CD4-positive, alpha-beta T cell (primary cell): ENCODE measurements at regions not wholly inside any gene's neighbourhood (a gene's known extent, or its start where the extent isn't known, plus 50 kb on each side); places are given as distances from the start of the nearest gene placed in this dataset.

Source experiments
- ATAC-seq: fragments of 200-7000 bp; cut with Tn5 transposase; one replicate; pipeline ENCODE4 v1.10.0; 2022; ENCODE audit warnings: mild to moderate bottlenecking; ENCODE audit not compliant: poor library complexity
- CTCF ChIA-PET: fragments of 350-600 bp; sonication (Branson Sonifier 250); formaldehyde crosslinking; loops from one replicate; lab custom pipeline; 2021; ENCODE audit warnings: antibody characterized with exemption, inconsistent platforms; lab: Charles Lee
- POLR2A ChIA-PET: fragments of 350-600 bp; sonication (Branson Sonifier 250); formaldehyde crosslinking; loops from one replicate; lab custom pipeline; 2021; ENCODE audit warnings: antibody characterized with exemption, inconsistent platforms; lab: Charles Lee
- DNase-seq, 14 experiments: peaks; one replicate each; pipeline ENCODE4 v3.0.0-alpha.2; 2013 to 2020; ENCODE audit warnings: mixed read lengths in 2 of 14
- H3K27ac ChIP-seq, 2 donors: one replicate each; pipeline versions ENCODE4 v1.5.1 to v1.7.0; 2013; ENCODE audit warnings: low read length in 2 of 2, low read depth in 1 of 2, mild to moderate bottlenecking in 1 of 2
- H3K27me3 ChIP-seq, 2 experiments: 1 replicate in 1 of 2; 2 replicates in 1 of 2; pipeline versions ENCODE4 v1.6.1 to v1.7.0; 2013; ENCODE audit warnings: low read length in 2 of 2, control low read depth in 1 of 2, mild to moderate bottlenecking in 1 of 2, moderate library complexity in 1 of 2; ENCODE audit not compliant: insufficient read depth in 2 of 2, control insufficient read depth in 1 of 2
- H3K36me3 ChIP-seq: one replicate; pipeline ENCODE4 v1.6.1; 2013; ENCODE audit warnings: low read length, control low read depth; ENCODE audit not compliant: insufficient read depth
- H3K4me1 ChIP-seq: one replicate; pipeline ENCODE4 v1.6.1; 2013; ENCODE audit warnings: low read length, control low read depth; ENCODE audit not compliant: insufficient read depth
- H3K4me3 ChIP-seq: one replicate; pipeline ENCODE4 v1.5.1; 2013; ENCODE audit warnings: mild to moderate bottlenecking, low read length, moderate library complexity
- H3K9me3 ChIP-seq, 2 experiments: 1 replicate in 1 of 2; 2 replicates in 1 of 2; pipeline versions ENCODE4 v1.6.1 to v1.7.0; 2013; ENCODE audit warnings: low read length in 2 of 2, mild to moderate bottlenecking in 2 of 2, control low read depth in 1 of 2, moderate library complexity in 1 of 2; ENCODE audit not compliant: control insufficient read depth in 1 of 2, insufficient read depth in 1 of 2
- H3K27ac Mint-ChIP-seq: one replicate; pipeline ENCODE4 v1.8.0; 2020; ENCODE audit warnings: mixed read lengths
- H3K27me3 Mint-ChIP-seq: one replicate; pipeline ENCODE4 v1.8.0; 2021; ENCODE audit warnings: mixed read lengths
- H3K36me3 Mint-ChIP-seq: one replicate; pipeline ENCODE4 v1.8.0; 2021; ENCODE audit warnings: low read depth, mixed read lengths
- H3K4me1 Mint-ChIP-seq: one replicate; pipeline ENCODE4 v1.8.0; 2021; ENCODE audit warnings: low read depth, mixed read lengths
- H3K4me3 Mint-ChIP-seq: one replicate; pipeline ENCODE4 v1.8.0; 2020; ENCODE audit warnings: mild to moderate bottlenecking, mixed read lengths
- H3K9me3 Mint-ChIP-seq: one replicate; pipeline ENCODE4 v1.8.0; 2020; ENCODE audit warnings: mixed read lengths
- CTCF ChIP-seq: fragments of 200-600 bp; IDR thresholded peaks from one replicate; pipeline ENCODE4 v1.8.0; 2022; ENCODE audit warnings: antibody characterized with exemption, mild to moderate bottlenecking
- intact Hi-C, 2 experiments: fragments of 100-400 bp; cut with DNase I in 1 of 2; cut with micrococcal nuclease in 1 of 2; formaldehyde crosslinking; loops; one replicate each; pipeline versions ENCODE4 v1.15.1 to v1.9.0; 2023 to 2025; cut with DNase I, micrococcal nuclease

- no peaks in the 10 kb centered on the region for H3K9me3 Mint-ChIP-seq
- peaks cover 5% of the 10 kb centered on the region for H3K27me3 Mint-ChIP-seq
- Histone ChIP-seq H3K27me3 (no peaks in the 10 kb centered on the region), H3K27ac (no peak overlapping the region), H3K4me3 (no peak overlapping the region), H3K9me3 (no peaks in the 10 kb centered on the region), H3K4me1 (no peaks in the 10 kb centered on the region), H3K36me3 (no peaks in the 10 kb centered on the region)
- no peak for TF ChIP-seq CTCF
- ATAC-seq (no peak), DNase-seq (no peak)
- ChIA-PET POLR2A (no interaction called here), CTCF (interaction anchor here (0.9 kb wide), 1 partner anchor 18 kb away, joined by 3 read pairs; no protein-coding TSS in a partner anchor)
- no peak overlapping the region for H3K27ac Mint-ChIP-seq
- H3K36me3 Mint-ChIP-seq, result no peaks in the 10 kb centered on the region
- no peak overlapping the region for H3K4me3 Mint-ChIP-seq
- no peaks in the 10 kb centered on the region for H3K4me1 Mint-ChIP-seq
- intact Hi-C loops, result no loop called here
Observed at GRCh38 chr6:10144772-10145171, 270.1 kb downstream of the TFAP2A start.

GRCh38 chr6:10141746-10142443 is 273.0 kb downstream of the TFAP2A start:
- ChIA-PET CTCF (no interaction called here), POLR2A (no interaction called here)
- Mint-ChIP-seq H3K9me3 (no peaks in the 10 kb centered on the region), H3K4me3 (no peak overlapping the region), H3K4me1 (no peaks in the 10 kb centered on the region), H3K27ac (no peak overlapping the region), H3K27me3 (peaks cover 5% of the 10 kb centered on the region), H3K36me3 (no peaks in the 10 kb centered on the region)
- DNase-seq (no peak), ATAC-seq (no peak)
- Histone ChIP-seq H3K4me3 (no peak overlapping the region), H3K27ac (no peak overlapping the region), H3K4me1 (no peaks in the 10 kb centered on the region), H3K27me3 (no peaks in the 10 kb centered on the region), H3K9me3 (no peaks in the 10 kb centered on the region), H3K36me3 (no peaks in the 10 kb centered on the region)
- intact Hi-C loops, result no loop called here
- no peak for TF ChIP-seq CTCF

- Mint-ChIP-seq H3K4me3 (no peak overlapping the region), H3K27ac (no peak overlapping the region), H3K27me3 (peaks cover 5% of the 10 kb centered on the region), H3K4me1 (no peaks in the 10 kb centered on the region), H3K9me3 (no peaks in the 10 kb centered on the region), H3K36me3 (no peaks in the 10 kb centered on the region)
- Histone ChIP-seq H3K36me3 (no peaks in the 10 kb centered on the region), H3K27ac (no peak overlapping the region), H3K27me3 (no peaks in the 10 kb centered on the region), H3K9me3 (peaks cover 0 to 4% of the 10 kb centered on the region in 2 experiments), H3K4me1 (no peaks in the 10 kb centered on the region), H3K4me3 (no peak overlapping the region)
- no peak for TF ChIP-seq CTCF
- intact Hi-C loops, result no loop called here
- ChIA-PET POLR2A (no interaction called here), CTCF (interaction anchor here (0.9 kb wide), 1 partner anchor 9 kb away, joined by 3 read pairs; no protein-coding TSS in a partner anchor)
- no peak for ATAC-seq
- no peak for DNase-seq
Observed at GRCh38 chr6:10140824-10141223, 274.1 kb downstream of the TFAP2A start.
